CD14-positive monocyte (primary cell): ENCODE measurements at regions not wholly inside any gene's neighbourhood (a gene's known extent, or its start where the extent isn't known, plus 50 kb on each side); places are given as distances from the start of the nearest gene placed in this dataset.

Experiments used
- DNase-seq, 3 donors: peaks; one replicate each; pipeline ENCODE4 v3.0.0-alpha.2; 2011 to 2022
- H2AFZ ChIP-seq: 2 replicates; pipeline ENCODE4 v1.6.0; 2012; ENCODE audit warnings: mild to moderate bottlenecking, low read depth, low read length, inconsistent platforms; ENCODE audit not compliant: insufficient read depth, poor library complexity, severe bottlenecking
- H3K27ac ChIP-seq, 2 donors: 1 replicate in 1 of 2; 2 replicates in 1 of 2; pipeline ENCODE4 v1.5.1; 2012 to 2013; ENCODE audit warnings: low read length in 2 of 2, control low read depth in 1 of 2, inconsistent platforms in 1 of 2, low read depth in 1 of 2, mild to moderate bottlenecking in 1 of 2
- H3K27me3 ChIP-seq, 2 donors: one replicate each; pipeline versions ENCODE4 v1.6.0 to v1.6.1; 2011 to 2013; ENCODE audit warnings: low read length in 2 of 2; ENCODE audit not compliant: control insufficient read depth in 2 of 2, insufficient read depth in 2 of 2
- H3K36me3 ChIP-seq, 2 donors: replicated peaks in 1 of 2; 1 replicate in 1 of 2; 2 replicates in 1 of 2; pipeline versions ENCODE4 v1.5.1 to v1.6.1; 2012 to 2013; ENCODE audit warnings: low read length in 2 of 2, control low read depth in 1 of 2, inconsistent platforms in 1 of 2, mild to moderate bottlenecking in 1 of 2; ENCODE audit not compliant: insufficient read depth in 2 of 2, control insufficient read depth in 1 of 2
- H3K4me1 ChIP-seq, 2 donors: 1 replicate in 1 of 2; 2 replicates in 1 of 2; pipeline versions ENCODE4 v1.5.1 to v1.6.1; 2012 to 2013; ENCODE audit warnings: low read length in 2 of 2, control low read depth in 1 of 2, inconsistent platforms in 1 of 2, mild to moderate bottlenecking in 1 of 2, moderate library complexity in 1 of 2; ENCODE audit not compliant: insufficient read depth in 2 of 2, control insufficient read depth in 1 of 2
- H3K4me2 ChIP-seq: replicated peaks from 2 replicates; pipeline ENCODE3; 2012; ENCODE audit warnings: low read length, moderate library complexity, mild to moderate bottlenecking; ENCODE audit not compliant: poor library complexity, severe bottlenecking; ENCODE audit errors: extremely low read depth
- H3K4me3 ChIP-seq, 3 experiments: fragments of 200-600 bp in 1 of 3; sonication (generic) in 1 of 3; replicated peaks in 1 of 3; 1 replicate in 2 of 3; 2 replicates in 1 of 3; pipeline ENCODE4 v1.5.1; 2011 to 2013; ENCODE audit warnings: low read length in 3 of 3, mild to moderate bottlenecking in 3 of 3, control low read depth in 2 of 3, low read depth in 2 of 3, inconsistent platforms in 1 of 3, moderate library complexity in 1 of 3
- H3K79me2 ChIP-seq: 2 replicates; pipeline ENCODE4 v1.6.0; 2012; ENCODE audit warnings: mild to moderate bottlenecking, control low read depth, inconsistent platforms, low read length, moderate library complexity; ENCODE audit not compliant: insufficient read depth
- H3K9ac ChIP-seq: 2 replicates; pipeline ENCODE4 v1.6.0; 2017; ENCODE audit warnings: low read length, mild to moderate bottlenecking; ENCODE audit not compliant: insufficient read depth, poor library complexity, severe bottlenecking
- H3K9me3 ChIP-seq, 2 donors: replicated peaks in 1 of 2; 1 replicate in 1 of 2; 2 replicates in 1 of 2; pipeline versions ENCODE4 v1.5.1 to v1.6.1; 2012 to 2013; ENCODE audit warnings: low read length in 2 of 2, control low read depth in 1 of 2; ENCODE audit not compliant: control insufficient read depth in 1 of 2, insufficient read depth in 1 of 2
- H4K20me1 ChIP-seq: 2 replicates; pipeline ENCODE4 v1.6.0; 2012; ENCODE audit warnings: mild to moderate bottlenecking, low read length, control low read depth, moderate library complexity; ENCODE audit not compliant: insufficient read depth
- H3K27ac Mint-ChIP-seq, 7 donors: one replicate each; pipeline ENCODE4 v1.8.0; 2020; ENCODE audit warnings: mild to moderate bottlenecking in 7 of 7, mixed read lengths in 7 of 7, moderate library complexity in 6 of 7, inconsistent platforms in 2 of 7
- H3K27me3 Mint-ChIP-seq, 3 donors: one replicate each; pipeline ENCODE4 v1.8.0; 2021 to 2022; ENCODE audit warnings: low read depth in 3 of 3, mild to moderate bottlenecking in 3 of 3, mixed read lengths in 3 of 3, moderate library complexity in 3 of 3, inconsistent platforms in 1 of 3
- H3K36me3 Mint-ChIP-seq, 2 donors: one replicate each; pipeline ENCODE4 v1.8.0; 2020; ENCODE audit warnings: mixed read lengths in 2 of 2, inconsistent platforms in 1 of 2, mild to moderate bottlenecking in 1 of 2
- H3K4me1 Mint-ChIP-seq: one replicate; pipeline ENCODE4 v1.8.0; 2020; ENCODE audit warnings: mild to moderate bottlenecking, mixed read lengths
- H3K4me3 Mint-ChIP-seq, 2 donors: one replicate each; pipeline ENCODE4 v1.8.0; 2020; ENCODE audit warnings: mild to moderate bottlenecking in 2 of 2, mixed read lengths in 2 of 2, moderate library complexity in 1 of 2
- H3K9me3 Mint-ChIP-seq, 7 donors: one replicate each; pipeline ENCODE4 v1.8.0; 2020 to 2022; ENCODE audit warnings: mixed read lengths in 7 of 7, mild to moderate bottlenecking in 6 of 7, moderate library complexity in 6 of 7, inconsistent platforms in 2 of 7
- whole genome bisulfite sequencing: methylation state at CpG from one replicate; pipeline ENCODE4 v1.1.5; 2013; ENCODE audit warnings: missing lambda C conversion rate; ENCODE audit not compliant: insufficient coverage; 5-methylcytosine and 5-hydroxymethylcytosine counted together
- intact Hi-C, 2 donors: fragments of 100-400 bp; cut with micrococcal nuclease; formaldehyde crosslinking; loops; one replicate each; pipeline versions ENCODE4 v1.15.0 to v1.15.1; 2023
- TF ChIP-seq, protein P1 (sequence below): fragments of 200-600 bp; IDR thresholded peaks from one replicate; pipeline ENCODE4 v1.8.0; 2022; ENCODE audit warnings: antibody characterized with exemption, mild to moderate bottlenecking

DNA sequence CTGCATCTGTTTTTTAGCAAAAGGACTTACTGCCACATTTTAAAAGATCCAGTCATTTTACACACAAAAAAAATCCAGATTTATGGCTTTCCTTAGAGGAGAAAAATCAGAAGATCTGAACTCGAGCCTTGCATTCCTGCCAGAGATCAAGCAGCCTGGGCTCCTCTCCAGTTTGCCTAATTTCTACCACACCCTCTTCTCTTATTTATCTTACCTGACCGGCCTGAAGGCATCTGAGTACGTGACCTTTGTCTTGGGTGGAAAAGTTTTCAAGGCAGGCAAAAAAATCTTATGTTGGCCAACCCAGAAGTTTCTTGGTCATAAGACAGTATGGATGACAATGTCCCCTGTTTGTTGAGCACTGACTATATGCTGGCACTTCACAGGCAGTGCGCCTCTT is 60.3 kb downstream of the CHRD start:
- no peak overlapping the region for H3K27ac ChIP-seq
- WGBS = 85% methylated on average over 2 of the region's 4 CpGs
- Mint-ChIP-seq H3K27ac (no peak overlapping the region), H3K9me3 (peaks cover 2 to 10% (median 4%) of the 10 kb centered on the region in 7 donors), H3K4me3 (no peak overlapping the region), H3K27me3 (peaks cover 4 to 21% (median 14%) of the 10 kb centered on the region in 3 donors), H3K36me3 (no peaks in the 10 kb centered on the region), H3K4me1 (peaks cover 7% of the 10 kb centered on the region)
- no peak overlapping the region for H3K4me3 ChIP-seq
- H2AFZ ChIP-seq = no peak overlapping the region
- H3K79me2 ChIP-seq = no peaks in the 10 kb centered on the region
- no peaks in the 10 kb centered on the region for H3K27me3 ChIP-seq
- H3K36me3 ChIP-seq = no peaks in the 10 kb centered on the region
- no peaks in the 10 kb centered on the region for H3K4me1 ChIP-seq
- no peaks in the 10 kb centered on the region for H4K20me1 ChIP-seq
- H3K9me3 ChIP-seq = peaks cover 3 to 5% of the 10 kb centered on the region in 2 donors
- H3K4me2 ChIP-seq = no peak overlapping the region
- TF ChIP-seq, protein P1, sequence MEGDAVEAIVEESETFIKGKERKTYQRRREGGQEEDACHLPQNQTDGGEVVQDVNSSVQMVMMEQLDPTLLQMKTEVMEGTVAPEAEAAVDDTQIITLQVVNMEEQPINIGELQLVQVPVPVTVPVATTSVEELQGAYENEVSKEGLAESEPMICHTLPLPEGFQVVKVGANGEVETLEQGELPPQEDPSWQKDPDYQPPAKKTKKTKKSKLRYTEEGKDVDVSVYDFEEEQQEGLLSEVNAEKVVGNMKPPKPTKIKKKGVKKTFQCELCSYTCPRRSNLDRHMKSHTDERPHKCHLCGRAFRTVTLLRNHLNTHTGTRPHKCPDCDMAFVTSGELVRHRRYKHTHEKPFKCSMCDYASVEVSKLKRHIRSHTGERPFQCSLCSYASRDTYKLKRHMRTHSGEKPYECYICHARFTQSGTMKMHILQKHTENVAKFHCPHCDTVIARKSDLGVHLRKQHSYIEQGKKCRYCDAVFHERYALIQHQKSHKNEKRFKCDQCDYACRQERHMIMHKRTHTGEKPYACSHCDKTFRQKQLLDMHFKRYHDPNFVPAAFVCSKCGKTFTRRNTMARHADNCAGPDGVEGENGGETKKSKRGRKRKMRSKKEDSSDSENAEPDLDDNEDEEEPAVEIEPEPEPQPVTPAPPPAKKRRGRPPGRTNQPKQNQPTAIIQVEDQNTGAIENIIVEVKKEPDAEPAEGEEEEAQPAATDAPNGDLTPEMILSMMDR = no peak
- no peak overlapping the region for H3K9ac ChIP-seq
- intact Hi-C loops = no loop called here
- no peak for DNase-seq

GRCh38 chr3:184441202-184441900 is 61.5 kb downstream of the CHRD start:
- Histone ChIP-seq H3K4me1 (no peaks in the 10 kb centered on the region), H3K4me2 (no peak overlapping the region), H4K20me1 (no peaks in the 10 kb centered on the region), H2AFZ (no peak overlapping the region), H3K9me3 (peaks cover 3 to 5% of the 10 kb centered on the region in 2 donors), H3K9ac (no peak overlapping the region), H3K27me3 (no peaks in the 10 kb centered on the region), H3K79me2 (no peaks in the 10 kb centered on the region), H3K4me3 (no peak overlapping the region), H3K27ac (no peak overlapping the region), H3K36me3 (no peaks in the 10 kb centered on the region)
- Mint-ChIP-seq H3K9me3 (peaks cover 2 to 10% (median 4%) of the 10 kb centered on the region in 7 donors), H3K4me1 (peaks cover 7% of the 10 kb centered on the region), H3K4me3 (no peak overlapping the region), H3K27me3 (peaks cover 4 to 21% (median 10%) of the 10 kb centered on the region in 3 donors), H3K27ac (peak overlapping the region in 2 of 7 donors; percentile 43 to 60), H3K36me3 (no peaks in the 10 kb centered on the region)
- intact Hi-C loops = no loop called here
- 35% methylated on average over 5 of the region's 8 CpGs for WGBS
- no peak for DNase-seq
- TF ChIP-seq, protein P1 = no peak
